ENCODE measurements at regions not wholly inside any gene's neighbourhood (a gene's known extent, or its start where the extent isn't known, plus 50 kb on each side); places are given as distances from the start of the nearest gene placed in this dataset.
A peak's percentile ranks its signal among the peaks of the same experiment; 100 is the strongest.

DNA sequence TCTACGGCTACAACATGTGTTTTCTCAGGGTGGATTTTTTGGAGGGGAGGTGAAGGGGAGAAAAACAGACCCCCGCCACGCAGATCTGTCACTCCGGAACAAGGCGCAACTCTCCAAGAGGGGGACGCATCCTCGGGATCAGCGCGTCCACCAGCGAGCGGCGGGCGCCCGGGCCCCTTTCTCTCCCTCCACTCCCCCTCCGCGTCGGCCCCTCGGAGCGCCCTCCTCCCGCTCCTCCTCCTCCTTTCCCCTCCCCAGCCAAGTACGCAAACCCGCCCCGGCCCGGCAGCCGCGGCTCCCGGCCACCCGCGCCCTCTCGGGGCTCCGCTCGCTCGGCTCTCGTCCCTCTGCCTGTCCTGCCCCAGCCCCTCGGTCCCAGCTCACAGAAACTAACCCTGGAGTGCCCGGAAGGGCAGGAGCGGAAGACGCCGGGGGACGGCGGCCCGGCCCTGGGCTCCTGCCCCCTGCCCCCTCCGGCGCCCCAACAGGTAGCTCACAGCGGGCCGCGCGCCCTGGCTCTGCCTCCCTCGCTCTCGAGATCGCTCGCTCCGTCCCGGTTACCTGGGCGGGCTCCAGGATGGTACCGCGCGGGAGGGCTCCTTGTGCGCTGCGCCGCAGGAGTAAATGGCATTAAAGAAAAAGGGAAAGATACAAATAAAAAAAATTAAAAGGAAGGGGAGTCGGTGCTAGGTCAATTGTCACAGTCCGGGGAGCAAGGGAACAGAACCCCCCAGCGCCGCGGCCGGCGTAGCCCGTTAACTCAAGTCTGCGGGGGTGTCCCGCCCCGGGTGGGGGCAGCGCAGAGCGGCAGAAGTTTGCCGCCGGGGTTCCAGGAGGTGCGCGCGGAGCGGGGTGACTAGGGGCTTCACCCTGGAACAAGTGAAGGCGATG, 131.4 kb upstream of the C11orf58 start:
- peak; percentile 14; the same call in 1 of the 2 replicates for ATAC-seq
- in situ Hi-C loops (cut with HindIII; ENCODE audit: low pct_unique_long_range_greater_than_20kb, low sequenced_read_pairs) = no loop called here
- POLR2A ChIA-PET = no interaction called here

DNA sequence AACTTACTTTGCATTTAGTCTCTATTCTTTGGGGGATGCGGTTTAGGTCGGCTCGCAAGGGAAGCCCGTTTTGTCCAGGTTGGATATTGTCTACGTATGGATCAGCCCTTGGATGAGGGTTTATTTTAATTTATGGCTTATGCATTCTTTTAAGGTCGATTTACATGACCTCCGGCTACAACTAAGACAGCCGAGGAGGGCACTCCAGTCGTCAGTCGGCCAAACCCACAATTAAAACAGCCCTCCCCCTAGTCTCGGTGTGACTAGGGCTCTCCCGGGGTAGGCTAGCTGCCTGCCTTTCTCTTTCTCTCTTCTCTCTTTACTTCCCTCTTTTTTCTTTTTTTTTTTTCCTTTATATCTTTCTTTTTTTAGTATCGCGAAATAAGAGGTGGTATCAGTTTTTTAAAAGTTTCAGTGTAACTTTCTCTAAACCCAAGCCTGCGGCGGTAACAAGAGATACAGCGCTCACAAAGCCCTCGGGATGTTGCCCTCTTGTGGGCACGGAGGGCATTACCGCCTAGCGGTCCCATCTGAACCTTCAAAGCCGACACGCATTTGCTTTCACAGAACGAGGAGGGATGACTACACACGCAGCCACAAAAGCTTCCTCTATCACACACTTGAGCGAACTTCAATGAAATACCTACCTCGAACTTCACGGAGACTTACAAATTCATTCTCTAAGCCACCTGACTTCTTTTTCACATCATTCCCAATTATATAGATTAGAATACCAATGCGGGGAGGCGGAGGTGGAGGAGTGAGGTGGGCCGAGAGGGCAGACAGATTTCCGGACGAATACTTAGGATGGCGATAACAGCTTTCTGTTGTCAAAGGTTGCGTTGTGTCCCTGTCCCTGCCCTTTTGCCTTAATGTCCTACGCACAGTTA, 132.3 kb upstream of the C11orf58 start:
- Histone ChIP-seq H3K27ac (ENCODE audit: low read length) (no peak overlapping the region), H3K27me3 (ENCODE audit: control insufficient read depth, insufficient read depth, low read length) (peaks cover 39% of the 10 kb centered on the region)

More for the DNA sequence above, 131.4 kb upstream of the C11orf58 start:
- H3K27me3 ChIP-seq (ENCODE audit: control insufficient read depth, insufficient read depth, low read length) = peaks cover 44% of the 10 kb centered on the region
- CTCF ChIA-PET = interaction anchor here (0.7 kb wide), 3 partner anchors 7 to 1980 kb away, joined by 3 read pairs; no protein-coding TSS in a partner anchor
- H3K27ac ChIP-seq (ENCODE audit: low read length) = no peak overlapping the region
- no peaks in the 10 kb centered on the region for H3K36me3 ChIP-seq (ENCODE audit: control insufficient read depth, insufficient read depth, low read length)
- H3K4me3 ChIP-seq (ENCODE audit: low read depth in 2 of 2, low read length in 2 of 2) = peak overlapping the region; percentile 34 to 46
- no peaks in the 10 kb centered on the region for H3K9me3 ChIP-seq (ENCODE audit: control insufficient read depth, insufficient read depth, low read depth, low read length)
- no peak for TF ChIP-seq POLR2AphosphoS5 (IDR thresholded peaks at IDR 0.05; ENCODE audit: low read depth, low read length)
- TF ChIP-seq, protein P1, sequence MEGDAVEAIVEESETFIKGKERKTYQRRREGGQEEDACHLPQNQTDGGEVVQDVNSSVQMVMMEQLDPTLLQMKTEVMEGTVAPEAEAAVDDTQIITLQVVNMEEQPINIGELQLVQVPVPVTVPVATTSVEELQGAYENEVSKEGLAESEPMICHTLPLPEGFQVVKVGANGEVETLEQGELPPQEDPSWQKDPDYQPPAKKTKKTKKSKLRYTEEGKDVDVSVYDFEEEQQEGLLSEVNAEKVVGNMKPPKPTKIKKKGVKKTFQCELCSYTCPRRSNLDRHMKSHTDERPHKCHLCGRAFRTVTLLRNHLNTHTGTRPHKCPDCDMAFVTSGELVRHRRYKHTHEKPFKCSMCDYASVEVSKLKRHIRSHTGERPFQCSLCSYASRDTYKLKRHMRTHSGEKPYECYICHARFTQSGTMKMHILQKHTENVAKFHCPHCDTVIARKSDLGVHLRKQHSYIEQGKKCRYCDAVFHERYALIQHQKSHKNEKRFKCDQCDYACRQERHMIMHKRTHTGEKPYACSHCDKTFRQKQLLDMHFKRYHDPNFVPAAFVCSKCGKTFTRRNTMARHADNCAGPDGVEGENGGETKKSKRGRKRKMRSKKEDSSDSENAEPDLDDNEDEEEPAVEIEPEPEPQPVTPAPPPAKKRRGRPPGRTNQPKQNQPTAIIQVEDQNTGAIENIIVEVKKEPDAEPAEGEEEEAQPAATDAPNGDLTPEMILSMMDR (IDR thresholded peaks at IDR 0.05) = no peak
- TF ChIP-seq, protein P2, sequence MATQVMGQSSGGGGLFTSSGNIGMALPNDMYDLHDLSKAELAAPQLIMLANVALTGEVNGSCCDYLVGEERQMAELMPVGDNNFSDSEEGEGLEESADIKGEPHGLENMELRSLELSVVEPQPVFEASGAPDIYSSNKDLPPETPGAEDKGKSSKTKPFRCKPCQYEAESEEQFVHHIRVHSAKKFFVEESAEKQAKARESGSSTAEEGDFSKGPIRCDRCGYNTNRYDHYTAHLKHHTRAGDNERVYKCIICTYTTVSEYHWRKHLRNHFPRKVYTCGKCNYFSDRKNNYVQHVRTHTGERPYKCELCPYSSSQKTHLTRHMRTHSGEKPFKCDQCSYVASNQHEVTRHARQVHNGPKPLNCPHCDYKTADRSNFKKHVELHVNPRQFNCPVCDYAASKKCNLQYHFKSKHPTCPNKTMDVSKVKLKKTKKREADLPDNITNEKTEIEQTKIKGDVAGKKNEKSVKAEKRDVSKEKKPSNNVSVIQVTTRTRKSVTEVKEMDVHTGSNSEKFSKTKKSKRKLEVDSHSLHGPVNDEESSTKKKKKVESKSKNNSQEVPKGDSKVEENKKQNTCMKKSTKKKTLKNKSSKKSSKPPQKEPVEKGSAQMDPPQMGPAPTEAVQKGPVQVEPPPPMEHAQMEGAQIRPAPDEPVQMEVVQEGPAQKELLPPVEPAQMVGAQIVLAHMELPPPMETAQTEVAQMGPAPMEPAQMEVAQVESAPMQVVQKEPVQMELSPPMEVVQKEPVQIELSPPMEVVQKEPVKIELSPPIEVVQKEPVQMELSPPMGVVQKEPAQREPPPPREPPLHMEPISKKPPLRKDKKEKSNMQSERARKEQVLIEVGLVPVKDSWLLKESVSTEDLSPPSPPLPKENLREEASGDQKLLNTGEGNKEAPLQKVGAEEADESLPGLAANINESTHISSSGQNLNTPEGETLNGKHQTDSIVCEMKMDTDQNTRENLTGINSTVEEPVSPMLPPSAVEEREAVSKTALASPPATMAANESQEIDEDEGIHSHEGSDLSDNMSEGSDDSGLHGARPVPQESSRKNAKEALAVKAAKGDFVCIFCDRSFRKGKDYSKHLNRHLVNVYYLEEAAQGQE (IDR thresholded peaks at IDR 0.05; ENCODE audit: insufficient read depth in 1 of 2, low read depth in 2 of 2, low read length in 1 of 2) = no peak
- TF ChIP-seq SIN3A (IDR thresholded peaks at IDR 0.05; ENCODE audit: borderline replicate concordance, insufficient read depth, low read depth, low read length) = no peak
- intact Hi-C loops (cut with micrococcal nuclease; ENCODE audit: unreplicated experiment) = no loop called here
- DNase-seq (ENCODE audit: low read depth, low spot score) = no peak
- H3K4me1 ChIP-seq (ENCODE audit: control insufficient read depth, insufficient read depth, low read length) = peaks cover 13% of the 10 kb centered on the region
- BruUV-seq (replicated peaks) = no TSS peak

More for the DNA sequence above, 132.3 kb upstream of the C11orf58 start:
- in situ Hi-C loops (cut with HindIII; ENCODE audit: low pct_unique_long_range_greater_than_20kb, low sequenced_read_pairs) (no loop called here), intact Hi-C loops (cut with micrococcal nuclease; ENCODE audit: unreplicated experiment) (no loop called here)
- ChIA-PET POLR2A (no interaction called here), CTCF (interaction anchor here (0.7 kb wide), 1 partner anchor 8 kb away, joined by 3 read pairs; no protein-coding TSS in a partner anchor)
- no peaks in the 10 kb centered on the region for H3K36me3 ChIP-seq (ENCODE audit: control insufficient read depth, insufficient read depth, low read length)
- ATAC-seq = peak; percentile 84
- BruUV-seq (replicated peaks) = no TSS peak
- peak; percentile 60 for DNase-seq (ENCODE audit: low read depth, low spot score)
- H3K9me3 ChIP-seq (ENCODE audit: control insufficient read depth, insufficient read depth, low read depth, low read length) = no peaks in the 10 kb centered on the region
- TF ChIP-seq TCF7L2 (IDR thresholded peaks at IDR 0.05; ENCODE audit: low read depth, low read length) = peak; percentile 88
- TF ChIP-seq, protein P1 (IDR thresholded peaks at IDR 0.05) = peak; percentile 96
- TF ChIP-seq, protein P2 (IDR thresholded peaks at IDR 0.05; ENCODE audit: insufficient read depth in 1 of 2, low read depth in 2 of 2, low read length in 1 of 2) = no peak
- H3K4me3 ChIP-seq (ENCODE audit: low read depth in 2 of 2, low read length in 2 of 2) = peak overlapping the region; percentile 43 to 46
- peaks cover 13% of the 10 kb centered on the region for H3K4me1 ChIP-seq (ENCODE audit: control insufficient read depth, insufficient read depth, low read length)
